ENCODE measurements at regions not wholly inside any gene's neighbourhood (a gene's known extent, or its start where the extent isn't known, plus 50 kb on each side); places are given as distances from the start of the nearest gene placed in this dataset.

DNA sequence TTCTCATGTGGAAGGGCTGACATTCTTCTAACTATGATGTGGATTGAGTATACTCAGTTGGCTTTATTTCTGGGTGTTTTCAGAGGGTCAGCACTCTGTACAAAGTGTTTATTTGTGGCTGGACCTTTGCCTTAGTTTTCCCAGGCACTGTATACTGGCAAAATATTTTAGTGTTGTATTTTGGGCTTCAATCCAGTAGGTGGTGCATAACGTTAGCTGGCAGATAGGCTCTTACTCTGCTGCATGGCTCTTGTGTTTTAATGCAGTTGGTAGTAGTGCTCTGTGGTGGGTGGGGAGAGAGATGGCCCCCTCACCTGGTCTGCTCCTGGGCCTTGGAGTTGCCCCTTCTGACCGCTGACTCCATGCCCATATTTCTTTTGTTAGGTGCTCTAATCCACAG lies 75.6 kb upstream of the REG3A start:
- 63% methylated on average over 1 of the region's 2 CpGs for WGBS

DNA sequence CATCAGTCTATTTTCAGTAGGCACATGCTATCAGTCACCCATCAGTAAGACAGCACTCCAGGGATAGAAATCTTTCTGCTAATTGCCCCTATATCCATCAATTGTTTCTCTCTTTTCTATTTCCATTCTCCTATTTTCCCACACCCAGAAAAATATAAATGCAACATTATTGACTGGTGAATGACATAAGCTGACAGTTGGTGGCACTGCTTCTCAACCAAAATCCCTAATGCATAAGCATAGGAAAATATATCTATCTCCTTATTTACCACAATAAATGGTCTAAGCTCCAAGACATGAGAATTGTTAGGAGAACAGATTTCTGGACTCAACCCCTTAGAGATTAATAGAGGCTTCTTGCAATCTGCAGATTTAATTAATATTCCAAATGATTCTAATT lies 64.0 kb upstream of the REG3A start:
- no peak for TF ChIP-seq POLR2A (IDR thresholded peaks at IDR 0.05)
- TF ChIP-seq POLR2AphosphoS5 (IDR thresholded peaks at IDR 0.05) = no peak
- TF ChIP-seq EP300 (IDR thresholded peaks at IDR 0.05) = no peak
- TF ChIP-seq, protein P1, sequence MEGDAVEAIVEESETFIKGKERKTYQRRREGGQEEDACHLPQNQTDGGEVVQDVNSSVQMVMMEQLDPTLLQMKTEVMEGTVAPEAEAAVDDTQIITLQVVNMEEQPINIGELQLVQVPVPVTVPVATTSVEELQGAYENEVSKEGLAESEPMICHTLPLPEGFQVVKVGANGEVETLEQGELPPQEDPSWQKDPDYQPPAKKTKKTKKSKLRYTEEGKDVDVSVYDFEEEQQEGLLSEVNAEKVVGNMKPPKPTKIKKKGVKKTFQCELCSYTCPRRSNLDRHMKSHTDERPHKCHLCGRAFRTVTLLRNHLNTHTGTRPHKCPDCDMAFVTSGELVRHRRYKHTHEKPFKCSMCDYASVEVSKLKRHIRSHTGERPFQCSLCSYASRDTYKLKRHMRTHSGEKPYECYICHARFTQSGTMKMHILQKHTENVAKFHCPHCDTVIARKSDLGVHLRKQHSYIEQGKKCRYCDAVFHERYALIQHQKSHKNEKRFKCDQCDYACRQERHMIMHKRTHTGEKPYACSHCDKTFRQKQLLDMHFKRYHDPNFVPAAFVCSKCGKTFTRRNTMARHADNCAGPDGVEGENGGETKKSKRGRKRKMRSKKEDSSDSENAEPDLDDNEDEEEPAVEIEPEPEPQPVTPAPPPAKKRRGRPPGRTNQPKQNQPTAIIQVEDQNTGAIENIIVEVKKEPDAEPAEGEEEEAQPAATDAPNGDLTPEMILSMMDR (IDR thresholded peaks at IDR 0.05) = no peak
- no peak for DNase-seq (ENCODE audit: low spot score in 2 of 2)
- Histone ChIP-seq H3K4me1 (no peaks in the 10 kb centered on the region), H3K27me3 (no peaks in the 10 kb centered on the region), H3K9me3 (no peaks in the 10 kb centered on the region), H3K36me3 (no peaks in the 10 kb centered on the region), H3K4me3 (no peak overlapping the region), H3K27ac (no peak overlapping the region)

More for the DNA sequence above, 75.6 kb upstream of the REG3A start:
- Histone ChIP-seq H3K27ac (no peak overlapping the region), H3K36me3 (no peaks in the 10 kb centered on the region), H3K4me3 (no peak overlapping the region), H3K27me3 (no peaks in the 10 kb centered on the region), H3K9me3 (no peaks in the 10 kb centered on the region), H3K4me1 (no peaks in the 10 kb centered on the region)
- TF ChIP-seq POLR2AphosphoS5 (IDR thresholded peaks at IDR 0.05) = no peak
- TF ChIP-seq EP300 (IDR thresholded peaks at IDR 0.05) = no peak
- no peak for TF ChIP-seq POLR2A (IDR thresholded peaks at IDR 0.05)
- TF ChIP-seq, protein P1 (IDR thresholded peaks at IDR 0.05) = no peak
- no peak for DNase-seq (ENCODE audit: low spot score in 2 of 2)

GRCh38 chr2:79219383-79219988 lies 59.9 kb upstream of the REG3A start:
- no peaks in the 10 kb centered on the region for H3K4me1 ChIP-seq
- H3K36me3 ChIP-seq = no peaks in the 10 kb centered on the region
- no peaks in the 10 kb centered on the region for H3K27me3 ChIP-seq
- no peaks in the 10 kb centered on the region for H3K9me3 ChIP-seq
- DNase-seq (ENCODE audit: low spot score in 2 of 2) = no peak
- H3K4me3 ChIP-seq = no peak overlapping the region
- no peak for TF ChIP-seq EP300 (IDR thresholded peaks at IDR 0.05)
- TF ChIP-seq POLR2A (IDR thresholded peaks at IDR 0.05) = no peak
- TF ChIP-seq, protein P1 (IDR thresholded peaks at IDR 0.05) = peak in 1 of 2 donors; percentile 48
- no peak for TF ChIP-seq POLR2AphosphoS5 (IDR thresholded peaks at IDR 0.05)
- 35% methylated on average over 9 of the region's 9 CpGs for WGBS
- no peak overlapping the region for H3K27ac ChIP-seq

DNA sequence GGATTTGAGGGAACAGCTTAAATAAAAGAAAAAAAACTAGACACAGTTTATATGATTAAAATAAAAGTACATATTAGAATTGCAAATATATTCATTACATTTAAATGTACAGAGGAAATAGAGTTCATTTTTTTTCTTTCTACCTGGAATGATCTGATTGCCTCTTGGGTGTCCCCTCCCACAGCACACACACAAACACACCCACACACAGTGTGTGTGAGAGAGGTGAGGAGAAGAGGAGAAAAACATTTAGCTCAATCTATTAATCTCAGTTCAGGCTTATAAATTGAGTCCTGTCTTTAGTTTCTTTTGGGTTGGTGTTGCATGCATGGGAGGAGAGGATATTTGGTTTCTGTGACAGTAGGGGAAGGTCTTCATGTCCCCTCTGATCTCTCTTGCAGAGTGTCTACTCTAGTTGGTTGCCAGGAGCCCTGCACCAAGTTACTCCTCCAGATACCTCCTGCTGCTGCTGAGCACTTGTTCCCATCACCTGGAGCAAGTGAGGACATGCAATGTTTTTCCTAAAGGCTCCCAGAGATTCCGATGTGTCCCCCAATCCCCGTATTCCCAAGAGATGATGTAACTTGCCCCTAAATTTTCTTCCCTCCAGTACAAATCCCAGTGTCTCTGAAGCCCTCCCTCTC lies 50.8 kb upstream of the REG3A start:
- DNase-seq (ENCODE audit: low spot score in 2 of 2) = no peak
- Histone ChIP-seq H3K27ac (no peak overlapping the region), H3K36me3 (no peaks in the 10 kb centered on the region), H3K4me1 (no peaks in the 10 kb centered on the region), H3K9me3 (no peaks in the 10 kb centered on the region), H3K4me3 (no peak overlapping the region), H3K27me3 (no peaks in the 10 kb centered on the region)
- WGBS = 48% methylated on average over 2 of the region's 2 CpGs
- no peak for TF ChIP-seq POLR2AphosphoS5 (IDR thresholded peaks at IDR 0.05)
- TF ChIP-seq EP300 (IDR thresholded peaks at IDR 0.05) = no peak
- TF ChIP-seq, protein P1 (IDR thresholded peaks at IDR 0.05) = no peak
- no peak for TF ChIP-seq POLR2A (IDR thresholded peaks at IDR 0.05)

Data from suprapubic skin (tissue), 4 donors.